ENCODE measurements at regions not wholly inside any gene's neighbourhood (a gene's known extent, or its start where the extent isn't known, plus 50 kb on each side); places are given as distances from the start of the nearest gene placed in this dataset.
"Not testable (repeated sequence)": the region's sequence is repeated elsewhere in the genome, so short reads cannot be mapped to it uniquely, and the experiment has no call there.

- DNase-seq, result not testable (repeated sequence)
Measured at GRCh38 chr7:153958789-153959188, 93.4 kb upstream of the DPP6 start.

GRCh38 chr7:153964481-153965112 is 87.6 kb upstream of the DPP6 start:
- not testable (repeated sequence) for DNase-seq

- DNase-seq, result not testable (repeated sequence)
Measured at GRCh38 chr7:153969016-153969415, 83.2 kb upstream of the DPP6 start.

GRCh38 chr7:153974603-153975002 is 77.6 kb upstream of the DPP6 start:
- DNase-seq, result not testable (repeated sequence)

GRCh38 chr7:153976745-153977144 is 75.5 kb upstream of the DPP6 start:
- not testable (repeated sequence) for DNase-seq

GRCh38 chr7:153983186-153983585 is 69.0 kb upstream of the DPP6 start:
- DNase-seq, result not testable (repeated sequence)

GRCh38 chr7:153989066-153989627 is 63.1 kb upstream of the DPP6 start:
- not testable (repeated sequence) for DNase-seq

- not testable (repeated sequence) for DNase-seq
Measured at GRCh38 chr7:153989742-153990425, 62.3 kb upstream of the DPP6 start.

- peak; percentile 90 for DNase-seq
Measured at GRCh38 chr7:153991471-153991870, 60.7 kb upstream of the DPP6 start.

- DNase-seq, result not testable (repeated sequence)
Measured at GRCh38 chr7:153993402-153993801, 58.8 kb upstream of the DPP6 start.

- not testable (repeated sequence) for DNase-seq
Measured at GRCh38 chr7:153998896-153999295, 53.3 kb upstream of the DPP6 start.
